Gastrocnemius medialis (tissue), 4 donors: ENCODE measurements at regions not wholly inside any gene's neighbourhood (a gene's known extent, or its start where the extent isn't known, plus 50 kb on each side); places are given as distances from the start of the nearest gene placed in this dataset.

Experiments used
- ATAC-seq, 2 donors: fragments of 150-250 bp; one replicate each; pipeline ENCODE4 v1.9.1; 2016
- DNase-seq, 2 donors: peaks; one replicate each; pipeline ENCODE4 v3.0.0-alpha.2; 2019
- H3K27ac ChIP-seq, 4 donors: fragments of 200-600 bp; sonication (generic); 1 replicate in 1 of 4; 2 replicates in 3 of 4; pipeline ENCODE4 v1.5.1; 2016 to 2018; ENCODE audit warnings: mild to moderate bottlenecking in 2 of 4, moderate library complexity in 1 of 4
- H3K27me3 ChIP-seq, 3 donors: fragments of 200-600 bp; sonication (generic) in 2 of 3; 1 replicate in 1 of 3; 2 replicates in 2 of 3; pipeline versions ENCODE4 v1.5.1 to v1.6.0; 2016 to 2019; ENCODE audit warnings: mild to moderate bottlenecking in 1 of 3, moderate library complexity in 1 of 3
- H3K36me3 ChIP-seq, 2 donors: fragments of 200-600 bp; sonication (generic) in 1 of 2; one replicate each; pipeline ENCODE4 v1.5.1; 2017 to 2018
- H3K4me1 ChIP-seq, 2 donors: fragments of 200-600 bp; sonication (generic) in 1 of 2; one replicate each; pipeline ENCODE4 v1.5.1; 2016 to 2017; ENCODE audit warnings: mild to moderate bottlenecking in 2 of 2
- H3K4me3 ChIP-seq, 4 donors: fragments of 200-600 bp; sonication (generic) in 3 of 4; 1 replicate in 1 of 4; 2 replicates in 3 of 4; pipeline ENCODE4 v1.5.1; 2016 to 2019; ENCODE audit warnings: mild to moderate bottlenecking in 2 of 4
- H3K9me3 ChIP-seq, 3 donors: fragments of 200-600 bp; sonication (generic) in 2 of 3; 1 replicate in 1 of 3; 2 replicates in 2 of 3; pipeline ENCODE4 v1.5.1; 2016 to 2019
- POLR2A ChIP-seq, 2 donors: fragments of 450-650 bp; IDR thresholded peaks; one replicate each; pipeline ENCODE4 v1.6.1; 2017; ENCODE audit warnings: antibody characterized with exemption in 2 of 2, mild to moderate bottlenecking in 2 of 2, moderate library complexity in 2 of 2
- in situ Hi-C, 4 donors: fragments of 200-750 bp; cut with MboI; loops; one replicate each; pipeline versions ENCODE4 v1.15.0 to v1.8.0; 2017; ENCODE audit warnings: low sequenced_read_pairs in 4 of 4
- intact Hi-C: fragments of 100-400 bp; cut with DNase I; formaldehyde crosslinking; loops from one replicate; pipeline ENCODE4 v1.15.1; 2023; ENCODE audit warnings: low total_unique reads
- TF ChIP-seq, protein P1 (sequence below), 5 experiments: fragments of 450-650 bp in 3 of 5; fragments of 200-600 bp in 2 of 5; sonication (generic) in 2 of 5; IDR thresholded peaks in 4 of 5; conservative IDR thresholded peaks in 1 of 5; 1 replicate in 4 of 5; 2 replicates in 1 of 5; pipeline ENCODE4 v1.5.1; 2016 to 2019; ENCODE audit warnings: antibody characterized with exemption in 5 of 5, mild to moderate bottlenecking in 3 of 5, moderate library complexity in 3 of 5

DNA sequence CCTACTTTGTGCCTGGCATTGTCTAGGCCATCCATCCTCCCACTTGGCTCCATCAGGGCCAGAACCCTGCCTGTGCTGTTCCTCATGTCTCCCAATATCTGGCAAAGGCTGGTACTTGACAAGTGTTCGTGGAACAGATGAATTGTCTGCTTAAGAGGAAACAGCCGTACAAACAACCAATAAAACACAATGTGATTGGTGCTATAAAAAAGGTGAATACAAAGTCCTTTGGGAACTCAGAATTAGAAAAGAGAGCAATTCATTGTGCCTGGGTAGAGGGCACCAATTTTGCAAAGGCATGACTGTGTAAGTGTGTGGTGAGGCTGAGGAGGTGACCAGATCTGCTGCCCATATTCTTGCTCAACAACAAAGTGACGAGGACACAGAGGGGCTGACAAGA, 164.5 kb upstream of the PPP2R3A start:
- H3K27ac ChIP-seq, result no peak overlapping the region
- in situ Hi-C loops, result no loop called here
- ATAC-seq, result no peak

DNA sequence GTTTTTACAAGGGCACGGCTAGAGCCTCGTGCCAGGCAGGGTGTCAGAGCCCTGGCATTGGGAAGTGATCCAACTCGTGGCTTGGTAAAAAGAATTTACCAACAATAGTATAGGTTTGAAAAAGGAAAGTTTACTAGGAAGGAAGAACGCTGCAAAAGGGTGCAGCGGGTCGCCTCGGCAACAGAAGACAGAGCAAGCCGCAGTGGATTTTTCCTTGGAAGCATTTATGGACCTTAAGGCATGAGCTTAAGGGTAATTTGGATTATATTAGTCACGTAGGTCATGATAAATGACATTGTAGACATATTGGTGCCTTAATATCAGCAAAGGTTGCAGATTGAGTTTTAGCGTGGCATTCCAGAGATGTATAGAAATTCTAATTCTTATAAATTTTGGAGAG, 163.4 kb upstream of the PPP2R3A start:
- TF ChIP-seq POLR2A (IDR thresholded peaks at IDR 0.05), result no peak
- TF ChIP-seq, protein P1, sequence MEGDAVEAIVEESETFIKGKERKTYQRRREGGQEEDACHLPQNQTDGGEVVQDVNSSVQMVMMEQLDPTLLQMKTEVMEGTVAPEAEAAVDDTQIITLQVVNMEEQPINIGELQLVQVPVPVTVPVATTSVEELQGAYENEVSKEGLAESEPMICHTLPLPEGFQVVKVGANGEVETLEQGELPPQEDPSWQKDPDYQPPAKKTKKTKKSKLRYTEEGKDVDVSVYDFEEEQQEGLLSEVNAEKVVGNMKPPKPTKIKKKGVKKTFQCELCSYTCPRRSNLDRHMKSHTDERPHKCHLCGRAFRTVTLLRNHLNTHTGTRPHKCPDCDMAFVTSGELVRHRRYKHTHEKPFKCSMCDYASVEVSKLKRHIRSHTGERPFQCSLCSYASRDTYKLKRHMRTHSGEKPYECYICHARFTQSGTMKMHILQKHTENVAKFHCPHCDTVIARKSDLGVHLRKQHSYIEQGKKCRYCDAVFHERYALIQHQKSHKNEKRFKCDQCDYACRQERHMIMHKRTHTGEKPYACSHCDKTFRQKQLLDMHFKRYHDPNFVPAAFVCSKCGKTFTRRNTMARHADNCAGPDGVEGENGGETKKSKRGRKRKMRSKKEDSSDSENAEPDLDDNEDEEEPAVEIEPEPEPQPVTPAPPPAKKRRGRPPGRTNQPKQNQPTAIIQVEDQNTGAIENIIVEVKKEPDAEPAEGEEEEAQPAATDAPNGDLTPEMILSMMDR (IDR thresholded peaks at IDR 0.05 in 4 of 5, conservative IDR thresholded peaks at IDR 0.05 in 1 of 5), result no peak
- no peaks in the 10 kb centered on the region for H3K27me3 ChIP-seq
- intact Hi-C loops (no loop called here), in situ Hi-C loops (no loop called here)
- DNase-seq, result no peak
- no peaks in the 10 kb centered on the region for H3K36me3 ChIP-seq
- no peak overlapping the region for H3K4me3 ChIP-seq
- no peak for ATAC-seq
- no peaks in the 10 kb centered on the region for H3K9me3 ChIP-seq
- H3K27ac ChIP-seq, result no peak overlapping the region
- no peaks in the 10 kb centered on the region for H3K4me1 ChIP-seq

More for the DNA sequence above, 164.5 kb upstream of the PPP2R3A start:
- H3K9me3 ChIP-seq, result no peaks in the 10 kb centered on the region
- intact Hi-C loops, result no loop called here
- H3K36me3 ChIP-seq, result no peaks in the 10 kb centered on the region
- no peaks in the 10 kb centered on the region for H3K4me1 ChIP-seq
- no peak overlapping the region for H3K4me3 ChIP-seq
- DNase-seq, result no peak
- H3K27me3 ChIP-seq, result no peaks in the 10 kb centered on the region
- no peak for TF ChIP-seq POLR2A (IDR thresholded peaks at IDR 0.05)
- TF ChIP-seq, protein P1 (IDR thresholded peaks at IDR 0.05 in 4 of 5, conservative IDR thresholded peaks at IDR 0.05 in 1 of 5), result no peak

DNA sequence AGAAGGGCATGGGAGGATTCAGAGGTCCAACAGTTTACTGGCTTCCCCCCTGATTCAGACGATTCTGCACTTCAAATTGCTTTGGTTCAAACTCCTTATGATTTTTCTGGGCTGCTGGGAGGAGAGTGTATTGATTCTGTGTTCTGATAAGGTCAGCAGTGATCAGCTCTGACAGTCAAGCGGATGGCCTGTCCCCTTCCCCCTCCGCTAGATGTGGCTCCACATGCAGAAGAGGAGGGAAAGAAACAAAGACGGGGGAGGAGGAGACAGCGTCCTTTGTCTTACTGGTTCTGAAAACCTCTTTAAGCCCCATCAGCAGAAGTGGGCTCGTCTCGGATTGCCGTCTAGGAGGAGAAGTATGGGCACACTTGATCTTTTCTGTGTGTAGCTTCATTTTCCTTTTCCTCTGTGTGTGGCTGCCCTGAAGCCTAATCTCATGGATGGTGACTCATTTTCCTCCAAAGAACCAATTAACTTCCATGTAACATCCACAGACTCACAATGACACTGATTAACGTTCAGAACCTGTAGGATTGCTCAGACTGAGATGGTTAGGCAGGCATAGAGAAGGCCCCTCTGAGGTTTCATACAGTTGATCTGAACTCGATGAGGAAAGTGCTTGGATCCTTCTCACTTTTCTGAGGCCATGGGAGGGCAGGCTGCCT, 162.4 kb upstream of the PPP2R3A start:
- H3K27ac ChIP-seq, result no peak overlapping the region
- intact Hi-C loops (no loop called here), in situ Hi-C loops (no loop called here)
- ATAC-seq (no peak), DNase-seq (no peak)
- no peaks in the 10 kb centered on the region for H3K27me3 ChIP-seq
- H3K4me1 ChIP-seq, result no peaks in the 10 kb centered on the region
- H3K9me3 ChIP-seq, result no peaks in the 10 kb centered on the region
- H3K4me3 ChIP-seq, result no peak overlapping the region
- TF ChIP-seq, protein P1 (IDR thresholded peaks at IDR 0.05 in 4 of 5, conservative IDR thresholded peaks at IDR 0.05 in 1 of 5), result no peak
- TF ChIP-seq POLR2A (IDR thresholded peaks at IDR 0.05), result no peak
- no peaks in the 10 kb centered on the region for H3K36me3 ChIP-seq

DNA sequence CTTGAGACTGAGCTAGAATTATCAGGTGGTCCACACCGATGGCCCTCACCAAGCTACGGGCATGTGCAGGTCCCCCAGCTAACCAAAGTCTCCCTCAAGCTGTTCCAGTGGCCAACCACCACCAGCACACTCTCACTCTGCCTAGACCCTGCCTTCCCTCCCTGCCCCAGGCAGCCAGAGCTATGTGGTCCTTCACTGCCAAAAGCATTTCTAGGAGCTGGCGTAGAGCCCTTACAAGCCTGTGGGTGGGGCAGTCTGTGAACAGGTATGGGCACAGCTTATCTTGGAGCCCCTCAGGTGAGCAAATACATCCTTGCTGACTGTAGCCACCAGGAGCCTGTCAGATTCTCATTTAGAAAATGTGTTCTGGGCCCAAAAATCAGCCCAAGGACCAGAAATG, 159.8 kb upstream of the PPP2R3A start:
- no peaks in the 10 kb centered on the region for H3K27me3 ChIP-seq
- DNase-seq (no peak), ATAC-seq (no peak)

More for the DNA sequence above, 159.8 kb upstream of the PPP2R3A start:
- no peak overlapping the region for H3K4me3 ChIP-seq
- in situ Hi-C loops, result no loop called here
- intact Hi-C loops, result no loop called here
- H3K36me3 ChIP-seq, result no peaks in the 10 kb centered on the region
- H3K9me3 ChIP-seq, result no peaks in the 10 kb centered on the region
- no peaks in the 10 kb centered on the region for H3K4me1 ChIP-seq
- H3K27ac ChIP-seq, result no peak overlapping the region
- no peak for TF ChIP-seq POLR2A (IDR thresholded peaks at IDR 0.05)
- TF ChIP-seq, protein P1 (IDR thresholded peaks at IDR 0.05 in 4 of 5, conservative IDR thresholded peaks at IDR 0.05 in 1 of 5), result no peak
